Keratinocyte (primary cell): ENCODE measurements at regions not wholly inside any gene's neighbourhood (a gene's known extent, or its start where the extent isn't known, plus 50 kb on each side); places are given as distances from the start of the nearest gene placed in this dataset.

Experiments
- DNase-seq: peaks from one replicate; pipeline ENCODE4 v3.0.0-alpha.2; 2011; ENCODE audit warnings: low read depth, missing footprints, low spot score
- FAIRE-seq: peaks from 2 replicates; lab custom pipeline; 2011; peaks lifted over from hg19 to GRCh38; lab: Jason Lieb, UNC
- H2AFZ ChIP-seq: 2 replicates; pipeline ENCODE4 v1.6.0; 2012; ENCODE audit warnings: low read length, control low read depth, inconsistent platforms; ENCODE audit not compliant: control insufficient read depth
- H3K27ac ChIP-seq: 2 replicates; pipeline ENCODE4 v1.5.1; 2011; ENCODE audit warnings: low read length; ENCODE audit not compliant: control insufficient read depth, insufficient read depth
- H3K27me3 ChIP-seq: 3 replicates; pipeline ENCODE4 v1.6.0; 2011; ENCODE audit warnings: low read length; ENCODE audit not compliant: control insufficient read depth, insufficient read depth; ENCODE audit errors: extremely low read depth
- H3K36me3 ChIP-seq, 2 experiments: 2 replicates in 1 of 2; 3 replicates in 1 of 2; pipeline ENCODE4 v1.5.1; 2011; ENCODE audit warnings: low read length in 2 of 2, mild to moderate bottlenecking in 1 of 2; ENCODE audit not compliant: control insufficient read depth in 2 of 2, insufficient read depth in 2 of 2; ENCODE audit errors: extremely low read depth in 1 of 2
- H3K4me1 ChIP-seq: 3 replicates; pipeline ENCODE4 v1.5.1; 2011; ENCODE audit warnings: low read length; ENCODE audit not compliant: control insufficient read depth, insufficient read depth; ENCODE audit errors: extremely low read depth
- H3K4me2 ChIP-seq: 3 replicates; pipeline ENCODE4 v1.6.0; 2011; ENCODE audit warnings: low read depth, low read length; ENCODE audit not compliant: control insufficient read depth, insufficient read depth; ENCODE audit errors: extremely low read depth
- H3K4me3 ChIP-seq, 3 experiments: fragments of 200-600 bp in 1 of 3; sonication (generic) in 1 of 3; 2 replicates in 2 of 3; 3 replicates in 1 of 3; pipeline ENCODE4 v1.5.1; 2011 to 2016; ENCODE audit warnings: low read length in 3 of 3, mild to moderate bottlenecking in 3 of 3, control low read depth in 2 of 3, inconsistent platforms in 1 of 3, low read depth in 1 of 3, mixed read lengths in 1 of 3, mixed run types in 1 of 3, moderate library complexity in 1 of 3; ENCODE audit not compliant: control insufficient read depth in 2 of 3, insufficient read depth in 2 of 3; ENCODE audit errors: extremely low read depth in 1 of 3
- H3K79me2 ChIP-seq: 2 replicates; pipeline ENCODE4 v1.6.0; 2012; ENCODE audit warnings: low read length; ENCODE audit not compliant: control insufficient read depth, insufficient read depth
- H3K9ac ChIP-seq: 3 replicates; pipeline ENCODE4 v1.6.0; 2011; ENCODE audit warnings: low read length; ENCODE audit not compliant: control insufficient read depth, insufficient read depth; ENCODE audit errors: extremely low read depth
- H3K9me1 ChIP-seq: 3 replicates; pipeline ENCODE4 v1.6.0; 2011; ENCODE audit warnings: low read length; ENCODE audit not compliant: control insufficient read depth, insufficient read depth; ENCODE audit errors: extremely low read depth
- H3K9me3 ChIP-seq: 2 replicates; pipeline ENCODE4 v1.5.1; 2012; ENCODE audit warnings: low read depth, low read length; ENCODE audit not compliant: control insufficient read depth
- H4K20me1 ChIP-seq: 3 replicates; pipeline ENCODE4 v1.6.0; 2011; ENCODE audit warnings: low read length; ENCODE audit not compliant: control insufficient read depth, insufficient read depth; ENCODE audit errors: extremely low read depth
- EZH2 ChIP-seq: IDR thresholded peaks from one replicate; pipeline ENCODE4 v1.6.1; 2012; ENCODE audit warnings: inconsistent platforms, mild to moderate bottlenecking, low read length, moderate library complexity
- dilution Hi-C: fragments of 300-500 bp; cut with MboI; formaldehyde crosslinking; loops from one replicate; pipeline ENCODE4 v1.7.0; 2020; ENCODE audit warnings: low sequenced_read_pairs; ENCODE audit not compliant: extremely low pct_ligation_motif_present
- TF ChIP-seq, protein P1 (sequence below), 3 experiments: IDR thresholded peaks in 1 of 3; conservative IDR thresholded peaks in 1 of 3; optimal IDR thresholded peaks in 1 of 3; 2 replicates in 2 of 3; 3 replicates in 1 of 3; pipeline versions ENCODE3 to v1.5.1; 2011; ENCODE audit warnings: low read length in 3 of 3, mild to moderate bottlenecking in 3 of 3, moderate library complexity in 2 of 3, control low read depth in 1 of 3, inconsistent platforms in 1 of 3; ENCODE audit not compliant: insufficient read depth in 2 of 3; ENCODE audit errors: extremely low read depth in 1 of 3

DNA sequence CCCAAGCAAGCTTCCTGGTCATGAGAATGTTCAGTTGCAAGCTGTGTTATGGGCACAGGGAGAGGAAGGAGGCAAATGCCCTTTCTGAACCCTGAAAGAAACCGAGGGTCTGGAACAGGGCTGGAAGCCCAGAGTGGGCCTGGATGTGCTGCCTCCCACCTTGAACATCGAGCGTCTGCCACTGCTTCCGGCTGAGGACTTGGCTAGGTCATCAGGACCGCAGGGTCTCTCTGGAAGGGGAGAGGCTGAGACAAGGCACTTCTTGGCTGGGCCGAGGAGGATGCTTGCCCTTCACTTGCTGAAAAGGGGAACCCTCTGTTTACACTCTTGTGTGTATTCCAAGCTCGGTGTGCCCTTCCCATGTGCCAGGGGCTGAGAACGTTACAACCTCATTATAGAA lies 168.0 kb upstream of the C1orf174 start:
- Histone ChIP-seq H3K4me3 (no peak overlapping the region), H3K36me3 (no peaks in the 10 kb centered on the region), H2AFZ (no peak overlapping the region), H3K9me1 (no peaks in the 10 kb centered on the region), H3K9me3 (peaks cover 37% of the 10 kb centered on the region), H3K27me3 (no peaks in the 10 kb centered on the region), H3K9ac (no peak overlapping the region), H3K4me2 (no peak overlapping the region), H3K27ac (no peak overlapping the region), H4K20me1 (no peaks in the 10 kb centered on the region), H3K79me2 (no peaks in the 10 kb centered on the region), H3K4me1 (no peaks in the 10 kb centered on the region)
- TF ChIP-seq, protein P1, sequence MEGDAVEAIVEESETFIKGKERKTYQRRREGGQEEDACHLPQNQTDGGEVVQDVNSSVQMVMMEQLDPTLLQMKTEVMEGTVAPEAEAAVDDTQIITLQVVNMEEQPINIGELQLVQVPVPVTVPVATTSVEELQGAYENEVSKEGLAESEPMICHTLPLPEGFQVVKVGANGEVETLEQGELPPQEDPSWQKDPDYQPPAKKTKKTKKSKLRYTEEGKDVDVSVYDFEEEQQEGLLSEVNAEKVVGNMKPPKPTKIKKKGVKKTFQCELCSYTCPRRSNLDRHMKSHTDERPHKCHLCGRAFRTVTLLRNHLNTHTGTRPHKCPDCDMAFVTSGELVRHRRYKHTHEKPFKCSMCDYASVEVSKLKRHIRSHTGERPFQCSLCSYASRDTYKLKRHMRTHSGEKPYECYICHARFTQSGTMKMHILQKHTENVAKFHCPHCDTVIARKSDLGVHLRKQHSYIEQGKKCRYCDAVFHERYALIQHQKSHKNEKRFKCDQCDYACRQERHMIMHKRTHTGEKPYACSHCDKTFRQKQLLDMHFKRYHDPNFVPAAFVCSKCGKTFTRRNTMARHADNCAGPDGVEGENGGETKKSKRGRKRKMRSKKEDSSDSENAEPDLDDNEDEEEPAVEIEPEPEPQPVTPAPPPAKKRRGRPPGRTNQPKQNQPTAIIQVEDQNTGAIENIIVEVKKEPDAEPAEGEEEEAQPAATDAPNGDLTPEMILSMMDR (optimal IDR thresholded peaks at IDR 0.05 in 1 of 3, IDR thresholded peaks at IDR 0.05 in 1 of 3, conservative IDR thresholded peaks at IDR 0.05 in 1 of 3; ENCODE audit: extremely low read depth in 1 of 3, insufficient read depth in 2 of 3, low read length in 3 of 3), result no peak
- no peak for TF ChIP-seq EZH2
- DNase-seq (no peak), FAIRE-seq (no peak)
- dilution Hi-C loops, result no loop called here

GRCh38 chr1:4071653-4072052 lies 171.6 kb upstream of the C1orf174 start:
- H3K27me3 ChIP-seq, result no peaks in the 10 kb centered on the region
- dilution Hi-C loops, result no loop called here

More at GRCh38 chr1:4071653-4072052, 171.6 kb upstream of the C1orf174 start:
- Histone ChIP-seq H3K9ac (no peak overlapping the region), H3K36me3 (no peaks in the 10 kb centered on the region), H3K9me3 (peaks cover 19% of the 10 kb centered on the region), H3K4me1 (no peaks in the 10 kb centered on the region), H2AFZ (no peak overlapping the region), H3K4me2 (no peak overlapping the region), H3K79me2 (no peaks in the 10 kb centered on the region), H4K20me1 (no peaks in the 10 kb centered on the region), H3K27ac (no peak overlapping the region), H3K9me1 (no peaks in the 10 kb centered on the region), H3K4me3 (no peak overlapping the region)
- TF ChIP-seq, protein P1 (optimal IDR thresholded peaks at IDR 0.05 in 1 of 3, IDR thresholded peaks at IDR 0.05 in 1 of 3, conservative IDR thresholded peaks at IDR 0.05 in 1 of 3; ENCODE audit: extremely low read depth in 1 of 3, insufficient read depth in 2 of 3, low read length in 3 of 3), result no peak
- no peak for TF ChIP-seq EZH2
- no peak for DNase-seq
- FAIRE-seq, result no peak
